ENCODE measurements at regions not wholly inside any gene's neighbourhood (a gene's known extent, or its start where the extent isn't known, plus 50 kb on each side); places are given as distances from the start of the nearest gene placed in this dataset.

- Histone ChIP-seq H3K79me2 (ENCODE audit: insufficient read depth, low read length) (no peaks in the 10 kb centered on the region), H3K27ac (ENCODE audit: low read depth, low read length) (no peak overlapping the region), H3K27me3 (ENCODE audit: insufficient read depth, low read length) (no peaks in the 10 kb centered on the region; the same call in 1 of the 2 replicates), H3K9me3 (ENCODE audit: control insufficient read depth in 1 of 2, insufficient read depth in 1 of 2, low read depth in 1 of 2, low read length in 2 of 2) (no peaks in the 10 kb centered on the region), H4K20me1 (ENCODE audit: insufficient read depth) (no peaks in the 10 kb centered on the region), H3K4me1 (ENCODE audit: control insufficient read depth in 1 of 2, insufficient read depth in 2 of 2, low read length in 2 of 2) (no peaks in the 10 kb centered on the region), H3K4me2 (ENCODE audit: low read length) (no peak overlapping the region), H3K9ac (ENCODE audit: low read length) (no peak overlapping the region), H2AFZ (ENCODE audit: low read depth, low read length, poor library complexity, severe bottlenecking) (no peak overlapping the region), H3K9me2 (ENCODE audit: insufficient read depth) (no peaks in the 10 kb centered on the region), H3K4me3 (replicated peaks in 1 of 2; ENCODE audit: low read depth in 1 of 2, low read length in 2 of 2) (no peak overlapping the region), H3K36me3 (ENCODE audit: control insufficient read depth in 1 of 2, insufficient read depth in 2 of 2, low read length in 2 of 2) (no peaks in the 10 kb centered on the region)
- ChIA-PET POLR2A (no interaction called here), CTCF (no interaction called here), RAD21 (ENCODE audit: low non-redundant PET in 1 of 2, low total read pairs in 2 of 2, uncharacterized antibody in 2 of 2, unreplicated experiment in 2 of 2) (no interaction called here)
- DNase-seq (ENCODE audit: low read depth, low spot score) (no peak), ATAC-seq (no peak)
- intact Hi-C loops (cut with micrococcal nuclease): no loop called here
- BruUV-seq (replicated peaks): no TSS peak
- TF ChIP-seq REST (IDR thresholded peaks at IDR 0.05; ENCODE audit: low read depth): no peak
- no peak for TF ChIP-seq CBX3 (IDR thresholded peaks at IDR 0.05; ENCODE audit: low read depth)
- TF ChIP-seq FOSL1 (IDR thresholded peaks at IDR 0.05; ENCODE audit: low read depth): no peak
- no peak for TF ChIP-seq CTCF (IDR thresholded peaks at IDR 0.05 in 2 of 3, conservative IDR thresholded peaks at IDR 0.05 in 1 of 3; ENCODE audit: borderline replicate concordance in 1 of 3, insufficient read depth in 1 of 3, low read depth in 2 of 3, low read length in 2 of 3)
- TF ChIP-seq SRF (IDR thresholded peaks at IDR 0.05; ENCODE audit: low read depth): no peak
- TF ChIP-seq POLR2A (IDR thresholded peaks at IDR 0.05; ENCODE audit: borderline replicate concordance, extremely low read depth, insufficient read depth, insufficient read length): no peak
- no peak for TF ChIP-seq ZFX (IDR thresholded peaks at IDR 0.05)
- TF ChIP-seq SP1 (IDR thresholded peaks at IDR 0.05; ENCODE audit: low read depth): no peak
- no peak for TF ChIP-seq ELF1 (IDR thresholded peaks at IDR 0.05; ENCODE audit: borderline replicate concordance, low read depth)
- TF ChIP-seq EZH2 (IDR thresholded peaks at IDR 0.05): no peak
- TF ChIP-seq SIN3A (IDR thresholded peaks at IDR 0.05; ENCODE audit: low read depth): no peak
- no peak for TF ChIP-seq RAD21 (IDR thresholded peaks at IDR 0.05; ENCODE audit: low read depth)
- TF ChIP-seq ATF3 (IDR thresholded peaks at IDR 0.05): no peak
- TF ChIP-seq EZH2phosphoT487 (IDR thresholded peaks at IDR 0.05; ENCODE audit: borderline replicate concordance): no peak
- no peak for TF ChIP-seq POLR2AphosphoS5 (IDR thresholded peaks at IDR 0.05; ENCODE audit: low read depth, low read length)
- TF ChIP-seq YY1 (IDR thresholded peaks at IDR 0.05; ENCODE audit: extremely low read depth, insufficient replicate concordance, low read depth, low read length): no peak
Measured at GRCh38 chr11:106208760-106209159, 131.3 kb downstream of the AASDHPPT start.
